K562 (cell line): ENCODE measurements at regions not wholly inside any gene's neighbourhood (a gene's known extent, or its start where the extent isn't known, plus 50 kb on each side); places are given as distances from the start of the nearest gene placed in this dataset.

ENCODE experiments used
- ATAC-seq: fragments of 200-7000 bp; cut with Tn5 transposase; 3 replicates; pipeline ENCODE4 v1.9.1; 2020; ENCODE audit warnings: moderate library complexity
- BruUV-seq: library from RNA; stranded (reverse); fragments of 400-500 nt; replicated peaks from 2 replicates; lab custom pipeline; 2021; lab: Mats Ljungman, UMichigan
- CTCF ChIA-PET: fragments of 300-600 bp; formaldehyde crosslinking; extraction: SDS; loops from one replicate; lab custom pipeline; 2021; ENCODE audit warnings: low intra/inter-chr PET ratio; lab: Yijun Ruan, JAX
- POLR2A ChIA-PET: fragments of 300-600, 350-650 bp; sonication (Branson Sonifier 250); formaldehyde crosslinking; extraction: SDS; loops from one replicate; lab custom pipeline; 2021; ENCODE audit warnings: antibody characterized with exemption, inconsistent platforms; lab: Yijun Ruan, JAX
- DNase-seq, 4 experiments: peaks; one replicate each; pipeline versions ENCODE4 v3.0.0 to v3.0.0-alpha.2; 2011 to 2018; ENCODE audit warnings: low spot score in 3 of 4, mixed read lengths in 3 of 4; ENCODE audit errors: extremely low read depth in 1 of 4
- FAIRE-seq: peaks from 2 replicates; lab custom pipeline; 2011; peaks lifted over from hg19 to GRCh38; lab: Jason Lieb, UNC
- H2AFZ ChIP-seq: 2 replicates; pipeline ENCODE4 v1.6.0; 2011; ENCODE audit warnings: low read depth, low read length, control low read depth, inconsistent platforms
- H3K27ac ChIP-seq: fragments of 200-600 bp; 3 replicates; pipeline ENCODE4 v1.8.0; 2011; ENCODE audit warnings: low read depth, mild to moderate bottlenecking, control low read depth, inconsistent platforms, low read length, moderate library complexity, mixed read lengths; ENCODE audit errors: extremely low read depth
- H3K27me3 ChIP-seq, 2 experiments: fragments of 300-600 bp in 1 of 2; 2 replicates in 1 of 2; 3 replicates in 1 of 2; pipeline versions ENCODE4 v1.6.0 to v1.8.0; 2011; ENCODE audit warnings: inconsistent platforms in 2 of 2, low read length in 2 of 2, mild to moderate bottlenecking in 1 of 2, mixed read lengths in 1 of 2, moderate library complexity in 1 of 2; ENCODE audit not compliant: control insufficient read depth in 2 of 2, insufficient read depth in 2 of 2
- H3K36me3 ChIP-seq: fragments of 300-600 bp; 3 replicates; pipeline ENCODE4 v1.8.0; 2011; ENCODE audit warnings: mild to moderate bottlenecking, low read length, inconsistent platforms; ENCODE audit not compliant: control insufficient read depth, insufficient read depth
- H3K4me1 ChIP-seq, 2 experiments: fragments of 200-600 bp in 1 of 2; replicated peaks in 1 of 2; 2 replicates in 1 of 2; 3 replicates in 1 of 2; pipeline versions ENCODE4 v1.5.1 to v1.8.0; 2011; ENCODE audit warnings: inconsistent platforms in 2 of 2, low read length in 2 of 2, mild to moderate bottlenecking in 1 of 2, mixed read lengths in 1 of 2, moderate library complexity in 1 of 2; ENCODE audit not compliant: control insufficient read depth in 2 of 2, insufficient read depth in 2 of 2
- H3K4me2 ChIP-seq: 2 replicates; pipeline ENCODE4 v1.6.1; 2011; ENCODE audit warnings: low read length, control low read depth, inconsistent platforms, mixed read lengths; ENCODE audit not compliant: insufficient read depth
- H3K4me3 ChIP-seq: fragments of 200-600 bp; sonication (generic), shearing (Covaris generic); 2 replicates; pipeline ENCODE4 v1.5.1; 2016; ENCODE audit warnings: control low read depth, inconsistent platforms
- H3K79me2 ChIP-seq: fragments of 200-600 bp; 3 replicates; pipeline ENCODE4 v1.8.0; 2011; ENCODE audit warnings: low read length, inconsistent platforms; ENCODE audit not compliant: control insufficient read depth, insufficient read depth
- H3K9ac ChIP-seq, 2 experiments: 2 replicates each; pipeline versions ENCODE4 v1.6.0 to v1.6.1; 2011; ENCODE audit warnings: low read depth in 2 of 2, low read length in 2 of 2, control low read depth in 1 of 2, inconsistent platforms in 1 of 2, mild to moderate bottlenecking in 1 of 2, mixed read lengths in 1 of 2; ENCODE audit not compliant: insufficient read depth in 1 of 2
- H3K9me1 ChIP-seq: one replicate; pipeline ENCODE4 v1.6.0; 2011; ENCODE audit warnings: inconsistent platforms, mild to moderate bottlenecking, low read length, moderate library complexity; ENCODE audit not compliant: control insufficient read depth, insufficient read depth
- H3K9me3 ChIP-seq: replicated peaks from 2 replicates; pipeline ENCODE4 v1.5.1; 2011; ENCODE audit warnings: low read depth, low read length, inconsistent platforms; ENCODE audit not compliant: control insufficient read depth, insufficient read depth
- H4K20me1 ChIP-seq: replicated peaks from 2 replicates; pipeline ENCODE4 v1.6.1; 2011; ENCODE audit warnings: low read length, inconsistent platforms, mixed read lengths; ENCODE audit not compliant: control insufficient read depth, insufficient read depth
- CBX2 ChIP-seq: fragments of 200-600 bp; sonication (generic); IDR thresholded peaks from one replicate; pipeline ENCODE4 v1.6.1; 2012; ENCODE audit warnings: mild to moderate bottlenecking, low read length, inconsistent platforms; ENCODE audit not compliant: insufficient read depth, poor library complexity, severe bottlenecking
- KLF10 ChIP-seq: fragments of 250-450 bp; sonication (Bioruptor Pico); IDR thresholded peaks from 2 replicates; pipeline ENCODE4 v1.6.1; 2021; ENCODE audit warnings: matching md5 sums
- RBM14 ChIP-seq: fragments of 200-400 bp; formaldehyde crosslinking; IDR thresholded peaks from 2 replicates; pipeline ENCODE4 v1.6.1; 2018; ENCODE audit warnings: low read depth, mild to moderate bottlenecking, low read length, moderate library complexity, borderline replicate concordance; ENCODE audit not compliant: insufficient read depth
- RHOXF2B ChIP-seq: fragments of 250-450 bp; sonication (Bioruptor Pico); conservative IDR thresholded peaks from 2 replicates; pipeline ENCODE4 v1.5.1; 2021
- TAF7 ChIP-seq: fragments of 450-650 bp; IDR thresholded peaks from 2 replicates; pipeline ENCODE4 v1.6.1; 2016; ENCODE audit warnings: missing genetic modification characterization, missing compliant biosample characterization
- TFAP4 ChIP-seq: sonication (generic); formaldehyde crosslinking; IDR thresholded peaks from 2 replicates; pipeline ENCODE4 v1.8.0; 2022; ENCODE audit warnings: missing genetic modification reagents, mild to moderate bottlenecking, moderate library complexity, borderline replicate concordance
- THAP12 ChIP-seq: fragments of 250-450 bp; sonication (Bioruptor Pico); IDR thresholded peaks from 2 replicates; pipeline ENCODE4 v1.9.0; 2021; ENCODE audit warnings: mild to moderate bottlenecking, inconsistent platforms
- TRIM28 ChIP-seq: fragments of 450-650 bp; IDR thresholded peaks from 2 replicates; pipeline ENCODE4 v1.6.1; 2017
- ZBTB11 ChIP-seq, 3 experiments: fragments of 200-800 bp in 1 of 3; fragments of 250-450 bp in 1 of 3; fragments of 450-650 bp in 1 of 3; sonication (Bioruptor Pico) in 1 of 3; sonication (Bioruptor generic) in 1 of 3; formaldehyde crosslinking in 1 of 3; IDR thresholded peaks; 2 replicates each; pipeline versions ENCODE4 v1.6.1 to v1.8.0; 2016 to 2022; ENCODE audit warnings: mild to moderate bottlenecking in 2 of 3, missing genetic modification characterization in 2 of 3, missing compliant biosample characterization in 1 of 3, moderate library complexity in 1 of 3
- ZKSCAN8 ChIP-seq: fragments of 200-800 bp; sonication (Bioruptor generic); IDR thresholded peaks from 2 replicates; pipeline ENCODE4 v1.6.1; 2016; ENCODE audit warnings: missing genetic modification characterization, missing compliant biosample characterization
- ZMIZ1 ChIP-seq, 2 experiments: fragments of 150-350 bp in 1 of 2; IDR thresholded peaks; 2 replicates each; pipeline ENCODE4 v1.6.1; 2012 to 2016; ENCODE audit warnings: low read depth in 2 of 2, low read length in 2 of 2, mild to moderate bottlenecking in 1 of 2, moderate library complexity in 1 of 2
- WGBS: fragments of 100-300 bp; shearing (Covaris generic); methylation state at CpG from one replicate; pipeline ENCODE4 v1.1.6; 2016; ENCODE audit warnings: low coverage, mixed read lengths; ENCODE audit not compliant: insufficient coverage; ENCODE audit errors: missing lambda C conversion rate; 5-methylcytosine and 5-hydroxymethylcytosine counted together
- in situ Hi-C: fragments of 300-500 bp; cut with MboI; formaldehyde crosslinking; loops from 4 replicates; pipeline ENCODE4 v1.15.0; 2018; ENCODE audit warnings: inconsistent platforms, mixed read lengths
- intact Hi-C: fragments of 100-400 bp; cut with micrococcal nuclease; formaldehyde crosslinking; loops from 2 replicates; pipeline ENCODE4 v1.14.2; 2022

GRCh38 chr18:73942081-73942625 lies 205.5 kb downstream of the FBXO15 start:
- H3K9me3 ChIP-seq: no peaks in the 10 kb centered on the region
- ATAC-seq (no peak), DNase-seq (no peak), FAIRE-seq (no peak)
- no peak overlapping the region for H3K9ac ChIP-seq
- H3K4me2 ChIP-seq: no peak overlapping the region
- H2AFZ ChIP-seq: no peak overlapping the region
- H3K4me1 ChIP-seq: no peaks in the 10 kb centered on the region
- in situ Hi-C loops: no loop called here
- ChIA-PET CTCF (no interaction called here), POLR2A (interaction anchor here (0.7 kb wide), 1 partner anchor 143 kb away, joined by 3 read pairs; no protein-coding TSS in a partner anchor)
- no peak overlapping the region for H3K27ac ChIP-seq
- no peak overlapping the region for H3K4me3 ChIP-seq
- no TSS peak for BruUV-seq
- H3K36me3 ChIP-seq: no peaks in the 10 kb centered on the region
- H3K79me2 ChIP-seq: no peaks in the 10 kb centered on the region
- WGBS: 0% methylated on average over 8 of the region's 8 CpGs
- intact Hi-C loops: no loop called here
- no peaks in the 10 kb centered on the region for H3K9me1 ChIP-seq
- H3K27me3 ChIP-seq: no peaks in the 10 kb centered on the region; a peak in 1 of 5 replicates
- H4K20me1 ChIP-seq: no peaks in the 10 kb centered on the region
- TF ChIP-seq RHOXF2B (CRISPR knock-in tag) (no peak), ZMIZ1 (IDR thresholded peaks at IDR 0.05; ENCODE audit: low read depth in 2 of 2, low read length in 2 of 2) (no peak), CBX2 (no peak), KLF10 (CRISPR knock-in tag) (no peak), THAP12 (no peak), ZBTB11 (CRISPR knock-in tag; IDR thresholded peaks at IDR 0.05) (no peak), TAF7 (tag) (no peak), RBM14 (no peak), ZKSCAN8 (CRISPR knock-in tag) (no peak), TFAP4 (no peak), TRIM28 (no peak)
